Stomach (tissue), 8 donors: ENCODE measurements at regions not wholly inside any gene's neighbourhood (a gene's known extent, or its start where the extent isn't known, plus 50 kb on each side); places are given as distances from the start of the nearest gene placed in this dataset.

Experiments used
- DNase-seq, 2 donors: peaks; one replicate each; pipeline versions ENCODE4 v3.0.0 to v3.0.0-alpha.2; 2013 to 2019
- H3K27ac ChIP-seq, 5 donors: fragments of 200-600 bp in 4 of 5; sonication (generic) in 4 of 5; one replicate each; pipeline ENCODE4 v1.5.1; 2013 to 2019; ENCODE audit warnings: mild to moderate bottlenecking in 1 of 5, moderate library complexity in 1 of 5
- H3K27me3 ChIP-seq, 3 donors: fragments of 200-600 bp; sonication (generic); one replicate each; pipeline ENCODE4 v1.5.1; 2017 to 2019; ENCODE audit warnings: mixed run types in 1 of 3
- H3K36me3 ChIP-seq, 4 donors: fragments of 200-600 bp; sonication (generic); 1 replicate in 3 of 4; 2 replicates in 1 of 4; pipeline ENCODE4 v1.5.1; 2016 to 2019
- H3K4me1 ChIP-seq, 4 donors: fragments of 200-600 bp; sonication (generic); one replicate each; pipeline ENCODE4 v1.5.1; 2016 to 2019
- H3K4me3 ChIP-seq, 4 donors: fragments of 200-600 bp; sonication (generic) in 3 of 4; one replicate each; pipeline ENCODE4 v1.5.1; 2016 to 2019; ENCODE audit warnings: mild to moderate bottlenecking in 1 of 4
- H3K9me3 ChIP-seq, 4 donors: fragments of 200-600 bp; sonication (generic); one replicate each; pipeline ENCODE4 v1.5.1; 2016 to 2019
- EP300 ChIP-seq: sonication (generic); formaldehyde crosslinking; IDR thresholded peaks from one replicate; pipeline ENCODE4 v1.6.1; 2017; ENCODE audit warnings: antibody characterized with exemption
- POLR2A ChIP-seq, 4 donors: fragments of 450-650 bp; IDR thresholded peaks; one replicate each; pipeline ENCODE4 v1.6.1; 2016; ENCODE audit warnings: antibody characterized with exemption in 4 of 4, control low read depth in 2 of 4, mild to moderate bottlenecking in 1 of 4, moderate library complexity in 1 of 4
- POLR2AphosphoS5 ChIP-seq, 3 donors: sonication (generic); formaldehyde crosslinking; IDR thresholded peaks; one replicate each; pipeline ENCODE4 v1.6.1; 2016; ENCODE audit warnings: antibody characterized with exemption in 3 of 3
- WGBS, 5 donors: extraction: QIAGEN DNeasy Blood & Tissue Kit in 3 of 5; methylation state at CpG; one replicate each; pipeline versions ENCODE4 v1.1.5 to v1.1.7; 2013 to 2018; 5-methylcytosine and 5-hydroxymethylcytosine counted together
- intact Hi-C: fragments of 100-400 bp; cut with DNase I; formaldehyde crosslinking; loops from one replicate; pipeline ENCODE4 v1.15.1; 2023; ENCODE audit warnings: low total_unique reads
- TF ChIP-seq, protein P1 (sequence below), 7 experiments: fragments of 450-650 bp in 4 of 7; fragments of 200-600 bp in 3 of 7; sonication (generic) in 3 of 7; IDR thresholded peaks; one replicate each; pipeline ENCODE4 v1.5.1; 2016 to 2019; ENCODE audit warnings: antibody characterized with exemption in 7 of 7, control low read depth in 2 of 7, mild to moderate bottlenecking in 1 of 7
- donor health status: healthy with polysubstance abuse.
- donor health status: Bipolar disorder and iron deficiency.
- donor health status: healthy.

GRCh38 chr1:30417701-30418046 is 305.7 kb downstream of the MATN1 start:
- no peak overlapping the region for H3K4me3 ChIP-seq
- H3K4me1 ChIP-seq, result no peaks in the 10 kb centered on the region
- no peaks in the 10 kb centered on the region for H3K36me3 ChIP-seq
- peaks cover 0 to 40% (median 8%) of the 10 kb centered on the region in 3 donors for H3K27me3 ChIP-seq
- intact Hi-C loops, result no loop called here
- no peaks in the 10 kb centered on the region for H3K9me3 ChIP-seq
- no peak for TF ChIP-seq POLR2A (IDR thresholded peaks at IDR 0.05)
- TF ChIP-seq EP300, result no peak
- TF ChIP-seq, protein P1, sequence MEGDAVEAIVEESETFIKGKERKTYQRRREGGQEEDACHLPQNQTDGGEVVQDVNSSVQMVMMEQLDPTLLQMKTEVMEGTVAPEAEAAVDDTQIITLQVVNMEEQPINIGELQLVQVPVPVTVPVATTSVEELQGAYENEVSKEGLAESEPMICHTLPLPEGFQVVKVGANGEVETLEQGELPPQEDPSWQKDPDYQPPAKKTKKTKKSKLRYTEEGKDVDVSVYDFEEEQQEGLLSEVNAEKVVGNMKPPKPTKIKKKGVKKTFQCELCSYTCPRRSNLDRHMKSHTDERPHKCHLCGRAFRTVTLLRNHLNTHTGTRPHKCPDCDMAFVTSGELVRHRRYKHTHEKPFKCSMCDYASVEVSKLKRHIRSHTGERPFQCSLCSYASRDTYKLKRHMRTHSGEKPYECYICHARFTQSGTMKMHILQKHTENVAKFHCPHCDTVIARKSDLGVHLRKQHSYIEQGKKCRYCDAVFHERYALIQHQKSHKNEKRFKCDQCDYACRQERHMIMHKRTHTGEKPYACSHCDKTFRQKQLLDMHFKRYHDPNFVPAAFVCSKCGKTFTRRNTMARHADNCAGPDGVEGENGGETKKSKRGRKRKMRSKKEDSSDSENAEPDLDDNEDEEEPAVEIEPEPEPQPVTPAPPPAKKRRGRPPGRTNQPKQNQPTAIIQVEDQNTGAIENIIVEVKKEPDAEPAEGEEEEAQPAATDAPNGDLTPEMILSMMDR (IDR thresholded peaks at IDR 0.05), result no peak
- H3K27ac ChIP-seq, result no peak overlapping the region
- no peak for DNase-seq
- WGBS, 5 donors, result 81 to 96% (median 84%) methylated on average over 3 of the region's 3 CpGs

GRCh38 chr1:30417001-30417700 is 306.2 kb downstream of the MATN1 start:
- intact Hi-C loops, result no loop called here
- H3K4me3 ChIP-seq, result no peak overlapping the region
- peaks cover 0 to 40% (median 4%) of the 10 kb centered on the region in 3 donors for H3K27me3 ChIP-seq
- TF ChIP-seq EP300 (no peak), POLR2A (IDR thresholded peaks at IDR 0.05) (no peak), POLR2AphosphoS5 (IDR thresholded peaks at IDR 0.05) (no peak)
- TF ChIP-seq, protein P1 (IDR thresholded peaks at IDR 0.05), result no peak
- no peak overlapping the region for H3K27ac ChIP-seq
- H3K4me1 ChIP-seq, result no peaks in the 10 kb centered on the region
- no peaks in the 10 kb centered on the region for H3K9me3 ChIP-seq
- DNase-seq, result peak in 1 of 2 donors; percentile 17
- H3K36me3 ChIP-seq, result no peaks in the 10 kb centered on the region
- 81 to 87% (median 86%) methylated on average over 10 to 11 of the region's 11 CpGs for WGBS, 5 donors

- H3K4me1 ChIP-seq, result no peaks in the 10 kb centered on the region
- WGBS, 5 donors, result 67 to 81% (median 76%) methylated on average over 6 of the region's 6 CpGs
- peak in 1 of 2 donors; percentile 16 for DNase-seq
These were observed 307.1 kb downstream of the MATN1 start for GRCh38 chr1:30416221-30416820.

GRCh38 chr1:30415171-30415940 is 308.0 kb downstream of the MATN1 start:
- no peak overlapping the region for H3K27ac ChIP-seq
- no peak overlapping the region for H3K4me3 ChIP-seq
- H3K27me3 ChIP-seq, result peaks cover 0 to 53% (median under 1%) of the 10 kb centered on the region in 3 donors
- DNase-seq, result no peak
- H3K9me3 ChIP-seq, result no peaks in the 10 kb centered on the region
- H3K4me1 ChIP-seq, result no peaks in the 10 kb centered on the region
- TF ChIP-seq EP300 (no peak), POLR2AphosphoS5 (IDR thresholded peaks at IDR 0.05) (no peak), POLR2A (IDR thresholded peaks at IDR 0.05) (no peak)
- TF ChIP-seq, protein P1 (IDR thresholded peaks at IDR 0.05), result no peak
- 73 to 88% (median 82%) methylated on average over 6 to 7 of the region's 7 CpGs for WGBS, 5 donors
- intact Hi-C loops, result no loop called here
- no peaks in the 10 kb centered on the region for H3K36me3 ChIP-seq

More at GRCh38 chr1:30416221-30416820, 307.1 kb downstream of the MATN1 start:
- H3K4me3 ChIP-seq, result no peak overlapping the region
- intact Hi-C loops, result no loop called here
- TF ChIP-seq POLR2AphosphoS5 (IDR thresholded peaks at IDR 0.05) (no peak), EP300 (no peak), POLR2A (IDR thresholded peaks at IDR 0.05) (no peak)
- TF ChIP-seq, protein P1 (IDR thresholded peaks at IDR 0.05), result no peak
- no peak overlapping the region for H3K27ac ChIP-seq
- H3K9me3 ChIP-seq, result no peaks in the 10 kb centered on the region
- peaks cover 0 to 43% (median 4%) of the 10 kb centered on the region in 3 donors for H3K27me3 ChIP-seq
- no peaks in the 10 kb centered on the region for H3K36me3 ChIP-seq
